SK-N-SH (cell line): ENCODE measurements at regions not wholly inside any gene's neighbourhood (a gene's known extent, or its start where the extent isn't known, plus 50 kb on each side); places are given as distances from the start of the nearest gene placed in this dataset.

Experiments
- CTCF ChIA-PET: fragments of 300-600, 350-600 bp; formaldehyde crosslinking; extraction: SDS; loops from one replicate; lab custom pipeline; 2021; lab: Yijun Ruan, JAX
- POLR2A ChIA-PET: fragments of 350-600 bp; sonication (Branson Sonifier 250); formaldehyde crosslinking; extraction: SDS; loops from one replicate; lab custom pipeline; 2020; ENCODE audit warnings: antibody characterized with exemption, inconsistent platforms; lab: Yijun Ruan, JAX
- DNase-seq: peaks from one replicate; pipeline ENCODE4 v3.0.0; 2012
- H2AFZ ChIP-seq: fragments of 200-600 bp; sonication (generic); 2 replicates; pipeline ENCODE4 v1.8.1; 2016; ENCODE audit warnings: antibody characterized with exemption, mild to moderate bottlenecking, low read depth
- H3F3A ChIP-seq: fragments of 200-600 bp; sonication (generic); replicated peaks from 2 replicates; pipeline ENCODE3; 2016; ENCODE audit warnings: antibody characterized with exemption, mild to moderate bottlenecking; ENCODE audit not compliant: insufficient read depth
- H3K27ac ChIP-seq, 2 experiments: fragments of 200-500 bp in 1 of 2; fragments of 200-600 bp in 1 of 2; sonication (Bioruptor generic) in 1 of 2; sonication (generic), shearing (Covaris generic) in 1 of 2; 2 replicates each; pipeline versions ENCODE4 v1.5.1 to v1.6.1; 2014 to 2016; ENCODE audit warnings: low read depth in 2 of 2, inconsistent platforms in 1 of 2, low read length in 1 of 2, mild to moderate bottlenecking in 1 of 2, mixed read lengths in 1 of 2
- H3K27me3 ChIP-seq: fragments of 200-600 bp; sonication (generic), shearing (Covaris generic); 2 replicates; pipeline ENCODE4 v1.6.1; 2016; ENCODE audit warnings: mixed run types; ENCODE audit not compliant: insufficient read depth
- H3K36me3 ChIP-seq, 2 experiments: fragments of 200-500 bp in 1 of 2; fragments of 200-600 bp in 1 of 2; sonication (Bioruptor generic) in 1 of 2; sonication (generic) in 1 of 2; replicated peaks in 1 of 2; 2 replicates each; pipeline versions ENCODE3 to v1.5.1; 2014 to 2016; ENCODE audit warnings: low read length in 1 of 2, mild to moderate bottlenecking in 1 of 2; ENCODE audit not compliant: insufficient read depth in 2 of 2, control insufficient read depth in 1 of 2
- H3K4me1 ChIP-seq, 2 experiments: fragments of 200-500 bp in 1 of 2; fragments of 200-600 bp in 1 of 2; sonication (Bioruptor generic) in 1 of 2; sonication (generic), shearing (Covaris generic) in 1 of 2; 2 replicates each; pipeline versions ENCODE4 v1.5.1 to v1.6.1; 2014 to 2016; ENCODE audit warnings: low read depth in 1 of 2, low read length in 1 of 2, mixed run types in 1 of 2; ENCODE audit not compliant: insufficient read depth in 2 of 2, control insufficient read depth in 1 of 2
- H3K4me2 ChIP-seq: fragments of 200-600 bp; sonication (generic), shearing (Covaris generic); 2 replicates; pipeline ENCODE4 v1.6.1; 2017; ENCODE audit warnings: mixed run types
- H3K4me3 ChIP-seq, 2 experiments: fragments of 200-500 bp in 1 of 2; fragments of 200-600 bp in 1 of 2; sonication (Bioruptor generic) in 1 of 2; sonication (generic), shearing (Covaris generic) in 1 of 2; 2 replicates each; pipeline versions ENCODE4 v1.5.1 to v1.8.1; 2014 to 2016; ENCODE audit warnings: low read depth in 2 of 2, inconsistent platforms in 1 of 2, low read length in 1 of 2, mild to moderate bottlenecking in 1 of 2, mixed read lengths in 1 of 2, moderate library complexity in 1 of 2
- H3K79me2 ChIP-seq: fragments of 200-600 bp; sonication (generic); 2 replicates; pipeline ENCODE4 v1.8.1; 2017; ENCODE audit warnings: mild to moderate bottlenecking; ENCODE audit not compliant: insufficient read depth
- H3K9ac ChIP-seq: fragments of 200-600 bp; sonication (generic); 2 replicates; pipeline ENCODE4 v1.6.1; 2017; ENCODE audit warnings: mixed run types
- H3K9me2 ChIP-seq: fragments of 200-600 bp; sonication (generic); 2 replicates; pipeline ENCODE4 v1.6.1; 2017; ENCODE audit warnings: mixed run types
- H3K9me3 ChIP-seq: fragments of 200-600 bp; sonication (generic); 2 replicates; pipeline ENCODE4 v1.6.1; 2017; ENCODE audit warnings: mixed run types, mild to moderate bottlenecking, moderate library complexity
- H4K20me1 ChIP-seq: fragments of 200-600 bp; sonication (generic); 2 replicates; pipeline ENCODE4 v1.6.1; 2017; ENCODE audit warnings: mild to moderate bottlenecking, mixed run types; ENCODE audit not compliant: insufficient read depth
- CTCF ChIP-seq: fragments of 200-600 bp; sonication (generic); IDR thresholded peaks from 2 replicates; pipeline ENCODE4 v1.6.1; 2017; ENCODE audit warnings: antibody characterized with exemption, mild to moderate bottlenecking, moderate library complexity
- ELF1 ChIP-seq: IDR thresholded peaks from 2 replicates; pipeline ENCODE4 v1.4.0; 2012
- EP300 ChIP-seq, 2 experiments: IDR thresholded peaks; 2 replicates each; pipeline versions ENCODE4 v1.4.0 to v1.6.1; 2012; ENCODE audit warnings: borderline replicate concordance in 1 of 2, low read depth in 1 of 2, low read length in 1 of 2
- FOXJ3 ChIP-seq: sonication (generic); formaldehyde crosslinking; IDR thresholded peaks from 2 replicates; pipeline ENCODE4 v1.5.1; 2020; ENCODE audit warnings: mild to moderate bottlenecking, missing genetic modification reagents
- IRF3 ChIP-seq: fragments of 150-350 bp; IDR thresholded peaks from 2 replicates; pipeline ENCODE4 v1.6.1; 2016; ENCODE audit warnings: mild to moderate bottlenecking, low read depth, low read length
- JUND ChIP-seq: IDR thresholded peaks from 2 replicates; pipeline ENCODE4 v1.4.0; 2012
- MEF2A ChIP-seq: IDR thresholded peaks from 2 replicates; pipeline ENCODE4 v1.4.0; 2012; ENCODE audit warnings: low read depth, borderline replicate concordance
- MXI1 ChIP-seq: IDR thresholded peaks from 2 replicates; pipeline ENCODE4 v1.6.1; 2012; ENCODE audit warnings: mild to moderate bottlenecking, low read depth, low read length, improper control_type of control experiment
- NFIC ChIP-seq: IDR thresholded peaks from 2 replicates; pipeline ENCODE4 v1.4.0; 2012; ENCODE audit warnings: borderline replicate concordance
- POLR2AphosphoS5 ChIP-seq: IDR thresholded peaks from 2 replicates; pipeline ENCODE4 v1.6.1; 2012; ENCODE audit warnings: low read depth, low read length
- RAD21 ChIP-seq: IDR thresholded peaks from 2 replicates; pipeline ENCODE4 v1.6.1; 2012; ENCODE audit warnings: mild to moderate bottlenecking, low read length
- REST ChIP-seq: IDR thresholded peaks from 2 replicates; pipeline ENCODE4 v1.6.1; 2012; ENCODE audit warnings: mild to moderate bottlenecking, low read depth, low read length, moderate library complexity
- RXRA ChIP-seq: IDR thresholded peaks from 2 replicates; pipeline ENCODE4 v1.4.0; 2012; ENCODE audit warnings: low read depth, mild to moderate bottlenecking, borderline replicate concordance
- SMC3 ChIP-seq: IDR thresholded peaks from 2 replicates; pipeline ENCODE4 v1.6.1; 2012; ENCODE audit warnings: low read depth, low read length, improper control_type of control experiment
- TCF12 ChIP-seq: IDR thresholded peaks from 2 replicates; pipeline ENCODE4 v1.4.0; 2012
- TEAD4 ChIP-seq: IDR thresholded peaks from 2 replicates; pipeline ENCODE4 v1.4.0; 2012; ENCODE audit warnings: mild to moderate bottlenecking, borderline replicate concordance; ENCODE audit not compliant: insufficient read depth
- USF1 ChIP-seq: IDR thresholded peaks from 2 replicates; pipeline ENCODE4 v1.4.0; 2012; ENCODE audit warnings: low read depth, borderline replicate concordance
- YY1 ChIP-seq: IDR thresholded peaks from 2 replicates; pipeline ENCODE4 v1.4.0; 2012; ENCODE audit warnings: low read depth, mild to moderate bottlenecking
- ZBTB33 ChIP-seq: IDR thresholded peaks from 2 replicates; pipeline ENCODE4 v1.4.0; 2012; ENCODE audit warnings: low read depth, borderline replicate concordance
- WGBS: methylation state at CpG from one replicate; pipeline ENCODE4 v1.1.6; 2017; ENCODE audit warnings: low lambda C conversion rate; 5-methylcytosine and 5-hydroxymethylcytosine counted together

GRCh38 chr10:74765465-74765975 is 60.9 kb upstream of the KAT6B start:
- H3K27me3 ChIP-seq: no peaks in the 10 kb centered on the region
- ChIA-PET POLR2A (no interaction called here), CTCF (no interaction called here)
- no peak overlapping the region for H3K4me3 ChIP-seq
- H3K36me3 ChIP-seq: no peaks in the 10 kb centered on the region
- H3K4me2 ChIP-seq: no peak overlapping the region
- WGBS: 84% methylated on average over 10 of the region's 10 CpGs
- no peaks in the 10 kb centered on the region for H3K79me2 ChIP-seq
- no peak for TF ChIP-seq ELF1
- no peak for TF ChIP-seq RAD21
- TF ChIP-seq USF1: no peak
- TF ChIP-seq REST: no peak
- TF ChIP-seq EP300 (IDR thresholded peaks at IDR 0.05; ENCODE audit: borderline replicate concordance in 1 of 2, low read depth in 1 of 2, low read length in 1 of 2): no peak
- no peak for TF ChIP-seq NFIC
- no peaks in the 10 kb centered on the region for H3F3A ChIP-seq
- no peak overlapping the region for H3K9ac ChIP-seq
- no peak overlapping the region for H3K27ac ChIP-seq
- no peak for DNase-seq
- no peaks in the 10 kb centered on the region for H3K4me1 ChIP-seq
- H4K20me1 ChIP-seq: no peaks in the 10 kb centered on the region
- H2AFZ ChIP-seq: no peak overlapping the region
- no peaks in the 10 kb centered on the region for H3K9me3 ChIP-seq
- no peaks in the 10 kb centered on the region for H3K9me2 ChIP-seq

- no peaks in the 10 kb centered on the region for H3K79me2 ChIP-seq
- H2AFZ ChIP-seq: no peak overlapping the region
- no peak for DNase-seq
- no peaks in the 10 kb centered on the region for H3K9me3 ChIP-seq
- ChIA-PET CTCF (no interaction called here), POLR2A (no interaction called here)
- no peaks in the 10 kb centered on the region for H3K27me3 ChIP-seq
- no peak overlapping the region for H3K27ac ChIP-seq
- no peaks in the 10 kb centered on the region for H3K4me1 ChIP-seq
- no peak overlapping the region for H3K4me2 ChIP-seq
- H3K9ac ChIP-seq: no peak overlapping the region
- H3K4me3 ChIP-seq: no peak overlapping the region
- H3K9me2 ChIP-seq: no peaks in the 10 kb centered on the region
- H3F3A ChIP-seq: no peaks in the 10 kb centered on the region
- WGBS: 78% methylated on average over 7 of the region's 7 CpGs
- H4K20me1 ChIP-seq: no peaks in the 10 kb centered on the region
- no peaks in the 10 kb centered on the region for H3K36me3 ChIP-seq
- TF ChIP-seq MXI1: no peak
- TF ChIP-seq YY1: no peak
- no peak for TF ChIP-seq JUND
- no peak for TF ChIP-seq ZBTB33
- no peak for TF ChIP-seq MEF2A
- TF ChIP-seq TEAD4: no peak
- no peak for TF ChIP-seq RXRA
- no peak for TF ChIP-seq CTCF
- no peak for TF ChIP-seq IRF3
- TF ChIP-seq TCF12: no peak
- no peak for TF ChIP-seq FOXJ3 (CRISPR knock-in tag)
- no peak for TF ChIP-seq NFIC
- TF ChIP-seq SMC3: no peak
- no peak for TF ChIP-seq POLR2AphosphoS5
These were observed 59.9 kb upstream of the KAT6B start for GRCh38 chr10:74766501-74766900.
